ENCODE measurements at regions not wholly inside any gene's neighbourhood (a gene's known extent, or its start where the extent isn't known, plus 50 kb on each side); places are given as distances from the start of the nearest gene placed in this dataset.

GRCh38 chr9:117541181-117541580 lies 126.3 kb upstream of the ASTN2 start:
- TF ChIP-seq, protein P1, sequence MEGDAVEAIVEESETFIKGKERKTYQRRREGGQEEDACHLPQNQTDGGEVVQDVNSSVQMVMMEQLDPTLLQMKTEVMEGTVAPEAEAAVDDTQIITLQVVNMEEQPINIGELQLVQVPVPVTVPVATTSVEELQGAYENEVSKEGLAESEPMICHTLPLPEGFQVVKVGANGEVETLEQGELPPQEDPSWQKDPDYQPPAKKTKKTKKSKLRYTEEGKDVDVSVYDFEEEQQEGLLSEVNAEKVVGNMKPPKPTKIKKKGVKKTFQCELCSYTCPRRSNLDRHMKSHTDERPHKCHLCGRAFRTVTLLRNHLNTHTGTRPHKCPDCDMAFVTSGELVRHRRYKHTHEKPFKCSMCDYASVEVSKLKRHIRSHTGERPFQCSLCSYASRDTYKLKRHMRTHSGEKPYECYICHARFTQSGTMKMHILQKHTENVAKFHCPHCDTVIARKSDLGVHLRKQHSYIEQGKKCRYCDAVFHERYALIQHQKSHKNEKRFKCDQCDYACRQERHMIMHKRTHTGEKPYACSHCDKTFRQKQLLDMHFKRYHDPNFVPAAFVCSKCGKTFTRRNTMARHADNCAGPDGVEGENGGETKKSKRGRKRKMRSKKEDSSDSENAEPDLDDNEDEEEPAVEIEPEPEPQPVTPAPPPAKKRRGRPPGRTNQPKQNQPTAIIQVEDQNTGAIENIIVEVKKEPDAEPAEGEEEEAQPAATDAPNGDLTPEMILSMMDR (conservative IDR thresholded peaks at IDR 0.05; ENCODE audit: low read length), result no peak
- H3K4me3 ChIP-seq (ENCODE audit: low read length), result no peak overlapping the region
- DNase-seq (ENCODE audit: low read depth), result no peak

- TF ChIP-seq, protein P1 (conservative IDR thresholded peaks at IDR 0.05; ENCODE audit: low read length), result no peak
- H3K4me3 ChIP-seq (ENCODE audit: low read length), result no peak overlapping the region
- DNase-seq (ENCODE audit: low read depth), result no peak
Measured at GRCh38 chr9:117535973-117536372, 121.1 kb upstream of the ASTN2 start.

DNA sequence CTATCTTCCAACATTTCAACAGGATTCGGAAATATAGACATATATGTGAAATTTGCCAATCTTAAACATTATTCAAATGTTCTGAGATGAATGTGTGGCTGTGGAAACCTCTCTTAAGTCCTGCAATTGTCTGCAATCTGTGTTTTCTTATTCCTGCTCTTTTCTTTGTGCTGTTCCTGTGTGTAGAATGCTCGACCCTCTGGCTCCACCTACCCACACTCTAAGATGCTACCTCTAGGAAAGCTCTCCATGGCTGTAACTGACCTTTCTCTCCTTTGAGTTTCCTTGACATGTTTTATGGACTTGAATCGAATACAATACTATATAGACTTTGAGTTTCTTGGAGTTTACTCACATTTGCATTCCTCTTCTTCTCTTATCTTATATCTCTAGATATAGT lies 120.6 kb upstream of the ASTN2 start:
- DNase-seq (ENCODE audit: low read depth), result no peak
- H3K4me3 ChIP-seq (ENCODE audit: low read length), result no peak overlapping the region
- TF ChIP-seq, protein P1 (conservative IDR thresholded peaks at IDR 0.05; ENCODE audit: low read length), result no peak

DNA sequence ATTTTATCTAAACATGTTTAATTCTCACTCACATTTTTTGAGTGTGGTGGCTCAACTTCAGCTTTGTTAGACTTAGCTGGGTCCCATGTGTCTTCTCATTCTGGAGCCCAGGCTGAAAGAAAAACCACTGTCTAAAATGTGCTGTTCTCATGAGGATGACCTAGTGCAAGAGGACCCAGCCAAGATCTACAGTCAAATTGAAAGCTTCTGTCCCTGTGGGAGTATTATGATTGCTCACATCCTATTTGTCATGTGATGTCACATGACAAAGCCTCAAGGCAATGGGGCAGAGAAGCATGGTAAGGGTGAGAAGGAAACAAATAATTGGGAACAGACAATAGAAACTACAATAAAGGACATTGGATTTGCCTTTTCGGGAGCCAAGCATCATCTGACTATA lies 113.4 kb upstream of the ASTN2 start:
- no peak for DNase-seq (ENCODE audit: low read depth)
- no peak overlapping the region for H3K4me3 ChIP-seq (ENCODE audit: low read length)
- TF ChIP-seq, protein P1 (conservative IDR thresholded peaks at IDR 0.05; ENCODE audit: low read length), result no peak

DNA sequence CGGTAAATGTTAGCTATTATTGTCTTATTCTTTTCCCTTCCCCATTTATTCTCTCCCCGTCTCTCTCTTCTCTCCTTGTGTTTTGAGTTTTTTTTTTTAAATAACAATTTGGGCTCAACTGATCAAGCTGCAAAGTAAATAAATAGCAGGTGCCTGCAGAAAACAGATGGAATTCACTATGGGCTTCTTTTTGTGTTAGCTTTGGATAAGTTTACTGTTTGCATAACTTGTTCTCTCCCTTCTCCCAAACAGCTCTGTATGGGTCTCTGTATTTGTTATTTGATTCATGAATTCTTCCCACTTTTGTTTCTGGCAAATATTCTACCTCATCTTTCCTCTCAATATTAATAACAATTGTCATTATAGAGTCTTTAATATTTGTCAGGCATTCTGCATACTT lies 111.8 kb upstream of the ASTN2 start:
- TF ChIP-seq, protein P1 (conservative IDR thresholded peaks at IDR 0.05; ENCODE audit: low read length), result no peak

GRCh38 chr9:117523531-117524153 lies 108.8 kb upstream of the ASTN2 start:
- TF ChIP-seq, protein P1 (conservative IDR thresholded peaks at IDR 0.05; ENCODE audit: low read length), result no peak
- H3K4me3 ChIP-seq (ENCODE audit: low read length), result no peak overlapping the region
- DNase-seq (ENCODE audit: low read depth), result no peak

More for the DNA sequence above, 111.8 kb upstream of the ASTN2 start:
- no peak for DNase-seq (ENCODE audit: low read depth)
- H3K4me3 ChIP-seq (ENCODE audit: low read length), result no peak overlapping the region

- DNase-seq (ENCODE audit: low read depth), result no peak
- H3K4me3 ChIP-seq (ENCODE audit: low read length), result no peak overlapping the region
- TF ChIP-seq, protein P1 (conservative IDR thresholded peaks at IDR 0.05; ENCODE audit: low read length), result no peak
Measured at GRCh38 chr9:117521293-117521692, 106.4 kb upstream of the ASTN2 start.
